HFF-Myc (cell line): ENCODE measurements at regions not wholly inside any gene's neighbourhood (a gene's known extent, or its start where the extent isn't known, plus 50 kb on each side); places are given as distances from the start of the nearest gene placed in this dataset.

ENCODE experiments used
- DNase-seq: peaks from one replicate; pipeline ENCODE4 v3.0.0-alpha.2; 2011; ENCODE audit warnings: low read depth; ENCODE audit errors: extremely low read depth
- H3K4me3 ChIP-seq: replicated peaks from 2 replicates; pipeline ENCODE4 v1.5.1; 2011; ENCODE audit warnings: low read depth, mild to moderate bottlenecking, control low read depth, low read length
- TF ChIP-seq, protein P1 (sequence below): IDR thresholded peaks from 2 replicates; pipeline ENCODE4 v1.5.1; 2012; ENCODE audit warnings: mild to moderate bottlenecking, low read depth, low read length, control low read depth; ENCODE audit errors: missing control alignments

DNA sequence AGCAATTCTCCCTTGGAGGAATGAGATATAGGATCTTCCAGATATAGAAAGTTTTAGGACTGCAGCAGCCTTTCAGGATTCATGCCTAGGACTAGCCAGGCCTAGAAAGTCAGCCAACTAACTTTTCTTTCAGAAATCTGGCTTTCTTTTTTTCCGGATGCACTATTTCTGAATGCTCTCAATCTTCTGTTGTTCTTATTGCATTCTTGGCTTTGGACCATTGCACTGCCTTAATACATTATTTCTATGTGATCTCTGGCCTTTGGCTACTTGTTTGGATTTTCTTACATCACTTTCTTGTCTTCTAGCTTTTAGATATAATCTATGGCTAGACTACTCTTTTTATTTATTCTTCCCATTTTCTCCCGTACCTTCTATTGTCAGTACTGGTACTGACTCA lies 813.1 kb upstream of the HTR2C start:
- DNase-seq: no peak
- TF ChIP-seq, protein P1, sequence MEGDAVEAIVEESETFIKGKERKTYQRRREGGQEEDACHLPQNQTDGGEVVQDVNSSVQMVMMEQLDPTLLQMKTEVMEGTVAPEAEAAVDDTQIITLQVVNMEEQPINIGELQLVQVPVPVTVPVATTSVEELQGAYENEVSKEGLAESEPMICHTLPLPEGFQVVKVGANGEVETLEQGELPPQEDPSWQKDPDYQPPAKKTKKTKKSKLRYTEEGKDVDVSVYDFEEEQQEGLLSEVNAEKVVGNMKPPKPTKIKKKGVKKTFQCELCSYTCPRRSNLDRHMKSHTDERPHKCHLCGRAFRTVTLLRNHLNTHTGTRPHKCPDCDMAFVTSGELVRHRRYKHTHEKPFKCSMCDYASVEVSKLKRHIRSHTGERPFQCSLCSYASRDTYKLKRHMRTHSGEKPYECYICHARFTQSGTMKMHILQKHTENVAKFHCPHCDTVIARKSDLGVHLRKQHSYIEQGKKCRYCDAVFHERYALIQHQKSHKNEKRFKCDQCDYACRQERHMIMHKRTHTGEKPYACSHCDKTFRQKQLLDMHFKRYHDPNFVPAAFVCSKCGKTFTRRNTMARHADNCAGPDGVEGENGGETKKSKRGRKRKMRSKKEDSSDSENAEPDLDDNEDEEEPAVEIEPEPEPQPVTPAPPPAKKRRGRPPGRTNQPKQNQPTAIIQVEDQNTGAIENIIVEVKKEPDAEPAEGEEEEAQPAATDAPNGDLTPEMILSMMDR: no peak
- H3K4me3 ChIP-seq: no peak overlapping the region

DNA sequence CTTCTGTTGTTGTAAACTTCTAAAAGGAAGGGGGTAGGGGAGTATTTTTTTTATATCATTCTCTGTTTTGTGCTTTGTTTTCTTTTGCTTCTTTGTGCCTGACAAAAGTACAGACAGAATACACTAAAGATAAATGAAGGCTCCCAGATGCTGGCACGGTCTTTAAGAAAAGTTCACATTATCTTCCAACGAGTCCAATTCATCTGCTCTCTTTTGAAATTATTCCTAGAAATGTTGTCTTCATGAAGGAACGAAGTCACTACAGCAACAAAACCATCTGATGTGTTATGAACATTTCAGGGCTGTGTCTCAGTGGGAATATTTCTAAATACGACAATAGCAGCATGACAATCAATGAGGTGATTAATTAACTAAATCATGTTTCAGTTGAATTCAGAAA lies 813.8 kb upstream of the HTR2C start:
- TF ChIP-seq, protein P1: no peak
- no peak overlapping the region for H3K4me3 ChIP-seq
- DNase-seq: no peak

DNA sequence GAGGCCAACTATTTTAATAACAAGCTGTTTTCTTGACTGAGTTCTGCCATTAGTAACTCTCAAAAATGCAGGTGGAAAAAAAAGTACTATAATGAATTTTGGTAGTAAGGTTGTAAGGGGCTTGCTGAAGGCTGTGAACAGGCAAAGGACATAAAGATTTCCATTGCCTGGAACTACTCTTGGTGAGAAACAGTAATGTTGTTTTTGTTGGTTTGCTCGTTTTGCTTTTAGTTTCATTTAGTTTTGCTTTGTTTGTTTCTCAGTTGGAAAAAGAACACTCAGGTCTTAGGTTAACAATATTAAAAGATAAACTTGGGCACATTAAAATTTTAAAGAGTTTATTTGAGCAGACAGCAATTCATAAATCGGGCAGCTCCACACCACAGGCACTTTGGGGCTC lies 824.5 kb upstream of the HTR2C start:
- TF ChIP-seq, protein P1: no peak
- H3K4me3 ChIP-seq: no peak overlapping the region
- DNase-seq: no peak

DNA sequence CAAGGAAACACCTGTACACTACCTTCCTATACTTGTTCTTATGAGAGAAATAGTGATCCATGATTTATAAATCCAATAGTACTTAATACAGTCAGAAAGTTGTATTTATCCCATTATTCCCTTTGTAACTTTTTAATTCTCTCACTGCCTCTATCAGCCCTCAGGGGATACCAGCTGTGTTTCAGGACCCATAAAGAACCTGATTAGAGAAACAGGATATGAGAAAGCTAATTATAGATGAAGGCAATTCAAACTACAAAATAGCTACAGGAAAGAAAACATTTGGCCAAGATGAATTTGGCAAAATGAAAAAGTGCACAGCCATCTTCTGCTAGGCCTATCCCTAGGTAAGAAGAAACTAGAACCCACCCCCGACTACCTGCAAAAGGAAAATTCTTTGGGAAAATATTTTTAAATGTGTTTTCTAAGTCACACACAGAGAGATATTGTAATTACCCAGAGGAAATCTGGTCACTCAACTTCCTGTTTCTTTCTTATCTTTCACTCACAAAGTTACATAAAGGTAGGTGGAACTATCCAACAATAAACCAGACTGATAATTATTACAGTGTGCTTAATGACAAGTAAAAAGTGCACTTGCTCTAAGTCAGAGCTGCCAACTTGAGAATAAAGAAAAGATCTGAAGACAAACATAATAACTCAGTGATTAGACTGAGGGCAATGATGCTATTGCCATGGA lies 836.5 kb upstream of the HTR2C start:
- no peak overlapping the region for H3K4me3 ChIP-seq
- no peak for DNase-seq
- TF ChIP-seq, protein P1: no peak

DNA sequence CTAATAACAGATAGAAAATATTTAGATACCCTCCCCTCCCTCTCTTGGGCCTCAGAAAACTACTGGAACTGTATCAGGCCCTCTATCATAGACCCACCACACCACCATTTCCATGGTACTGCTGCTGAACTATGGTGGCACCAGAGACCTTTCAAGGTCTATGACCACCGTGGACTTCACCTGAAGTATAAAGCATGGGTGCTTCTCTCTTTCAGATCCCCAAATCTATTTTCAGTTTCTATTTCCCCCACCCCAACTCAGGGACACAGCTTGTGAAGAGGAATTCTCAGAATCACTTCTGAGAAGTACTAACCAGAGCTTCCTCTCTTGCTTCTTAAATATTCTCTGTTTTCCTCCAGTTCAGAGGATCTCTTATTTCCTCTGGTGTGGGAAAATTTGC lies 840.8 kb upstream of the HTR2C start:
- H3K4me3 ChIP-seq: no peak overlapping the region
- TF ChIP-seq, protein P1: no peak

DNA sequence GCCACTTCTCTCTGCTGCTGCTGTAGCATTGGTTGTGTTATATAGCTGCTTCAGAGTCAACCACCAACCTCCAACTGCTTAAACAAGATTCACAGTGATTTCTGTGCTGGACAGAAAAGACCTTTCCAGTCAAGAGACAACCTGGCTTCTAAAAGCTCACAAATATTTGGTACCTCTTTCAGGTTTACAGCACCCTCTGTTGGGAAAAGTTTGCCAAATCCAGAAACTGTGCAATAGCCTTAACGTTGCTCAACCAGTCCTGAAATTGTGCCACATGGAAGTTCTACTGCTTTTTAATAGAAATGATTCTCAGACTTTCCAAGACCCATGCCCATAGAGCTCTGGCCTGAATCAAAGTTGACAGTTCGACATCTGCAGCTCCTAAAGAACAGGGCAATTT lies 842.1 kb upstream of the HTR2C start:
- DNase-seq: no peak
- TF ChIP-seq, protein P1: no peak
- no peak overlapping the region for H3K4me3 ChIP-seq

More for the DNA sequence above, 840.8 kb upstream of the HTR2C start:
- no peak for DNase-seq

DNA sequence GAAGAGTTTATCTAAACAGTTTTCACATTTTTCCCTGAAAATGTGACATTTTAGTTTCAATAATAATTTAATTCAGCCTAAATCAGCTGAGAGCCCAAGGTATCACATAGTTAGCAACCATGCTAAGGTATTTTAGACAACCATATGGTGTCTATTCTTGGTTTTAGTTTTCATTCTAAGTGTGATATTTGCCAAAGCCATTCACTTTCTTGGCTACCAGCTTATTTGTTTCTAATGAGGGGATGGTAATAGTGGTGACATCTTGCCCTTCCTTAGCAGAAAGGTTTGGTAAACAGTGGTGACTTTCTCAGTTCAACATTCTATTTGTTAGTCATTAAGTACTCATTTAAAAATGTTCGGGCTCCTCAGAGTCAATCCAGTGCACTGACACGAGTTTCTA lies 854.9 kb upstream of the HTR2C start:
- TF ChIP-seq, protein P1: no peak

More for the DNA sequence above, 854.9 kb upstream of the HTR2C start:
- no peak overlapping the region for H3K4me3 ChIP-seq
- DNase-seq: no peak
